ENCODE measurements at regions not wholly inside any gene's neighbourhood (a gene's known extent, or its start where the extent isn't known, plus 50 kb on each side); places are given as distances from the start of the nearest gene placed in this dataset.

DNA sequence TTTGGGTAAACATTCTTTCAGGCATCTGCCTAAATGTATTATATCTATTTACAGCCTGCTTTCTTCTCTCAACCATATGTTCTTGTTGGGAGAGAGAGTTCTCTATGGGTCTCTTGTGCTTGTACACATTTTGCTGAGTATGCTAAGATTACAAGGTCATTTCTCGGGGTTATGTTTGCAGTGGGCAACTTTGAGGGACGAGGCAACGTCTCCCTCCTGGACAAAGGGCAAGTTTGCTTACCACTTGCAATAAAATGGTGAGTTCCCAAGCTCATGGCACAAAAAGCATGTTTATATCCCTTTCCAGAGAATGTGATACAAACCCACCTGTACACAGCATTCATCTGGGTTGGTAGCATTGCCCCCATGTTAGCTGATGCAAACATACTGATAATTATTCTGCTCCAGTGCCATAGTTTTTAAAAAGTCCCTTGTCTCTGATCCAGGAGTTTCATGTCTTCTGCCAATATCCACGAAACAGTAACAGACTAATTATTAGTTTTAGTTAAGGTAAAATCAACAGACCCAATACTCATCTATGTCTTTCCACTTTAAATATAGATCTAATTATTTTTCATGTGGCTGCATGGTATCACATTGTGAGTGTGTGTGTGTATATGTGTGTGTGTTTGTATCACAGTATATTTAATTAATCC, 84.2 kb upstream of the MAPK4 start:
- DNase-seq (ENCODE audit: low read depth), result no peak

DNA sequence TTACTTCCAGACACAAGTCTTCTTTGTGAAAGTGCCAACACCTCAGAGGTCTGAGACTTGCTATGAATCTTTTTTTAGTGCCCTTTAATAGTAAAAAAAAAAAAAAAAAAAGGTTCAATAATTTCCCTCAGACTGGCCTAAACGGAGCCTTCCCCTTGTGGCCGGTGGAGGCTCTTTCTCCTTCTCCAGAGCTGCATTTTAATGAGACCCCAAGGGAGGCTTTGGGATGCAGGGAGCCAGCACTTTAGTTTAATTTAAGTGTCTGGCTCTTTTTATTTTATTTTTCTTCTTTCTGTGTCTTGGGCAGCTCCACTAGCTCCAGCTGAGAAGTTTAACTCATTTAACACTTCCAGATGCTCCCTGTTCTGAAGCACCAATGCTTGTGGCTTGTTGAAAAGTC, 67.8 kb upstream of the MAPK4 start:
- no peak for DNase-seq (ENCODE audit: low read depth)

DNA sequence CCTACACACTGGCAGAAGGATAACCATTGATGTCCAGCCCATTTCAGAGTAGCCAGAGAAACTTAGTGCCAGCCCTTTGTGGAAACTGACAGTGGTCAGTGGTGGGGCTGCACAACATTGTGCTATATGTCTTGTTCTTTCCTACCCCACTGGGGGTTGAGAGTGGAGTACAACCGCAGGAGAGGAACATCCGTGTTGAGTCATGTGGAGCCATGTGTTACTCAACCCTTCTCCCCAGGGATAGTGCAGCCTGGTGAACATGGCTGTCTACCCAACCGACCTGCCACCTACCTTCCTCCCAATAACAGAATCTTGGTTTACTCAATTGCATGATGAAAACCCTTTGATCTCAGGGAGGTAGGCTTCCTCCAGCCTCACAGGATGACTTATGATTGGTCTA, 65.3 kb upstream of the MAPK4 start:
- no peak for DNase-seq (ENCODE audit: low read depth)

DNA sequence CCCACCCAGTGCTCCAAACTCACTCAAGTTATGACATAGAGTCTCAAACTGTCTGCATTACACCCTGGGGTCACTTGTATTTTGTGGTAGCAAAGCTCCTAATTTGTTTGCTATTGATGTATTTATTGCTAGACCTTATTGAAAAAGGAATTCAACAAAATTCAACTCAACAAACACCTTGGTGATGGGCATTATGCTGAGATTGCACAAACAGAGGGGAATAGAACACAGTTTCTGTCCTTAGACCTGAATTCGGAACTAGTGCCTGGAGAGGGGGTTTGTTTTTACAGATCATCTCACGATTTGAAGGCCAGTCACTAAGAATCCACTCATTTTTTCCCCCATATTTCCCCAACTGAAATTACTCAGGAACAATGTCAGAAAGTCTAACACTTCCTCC, 53.5 kb upstream of the MAPK4 start:
- no peak for DNase-seq (ENCODE audit: low read depth)

DNA sequence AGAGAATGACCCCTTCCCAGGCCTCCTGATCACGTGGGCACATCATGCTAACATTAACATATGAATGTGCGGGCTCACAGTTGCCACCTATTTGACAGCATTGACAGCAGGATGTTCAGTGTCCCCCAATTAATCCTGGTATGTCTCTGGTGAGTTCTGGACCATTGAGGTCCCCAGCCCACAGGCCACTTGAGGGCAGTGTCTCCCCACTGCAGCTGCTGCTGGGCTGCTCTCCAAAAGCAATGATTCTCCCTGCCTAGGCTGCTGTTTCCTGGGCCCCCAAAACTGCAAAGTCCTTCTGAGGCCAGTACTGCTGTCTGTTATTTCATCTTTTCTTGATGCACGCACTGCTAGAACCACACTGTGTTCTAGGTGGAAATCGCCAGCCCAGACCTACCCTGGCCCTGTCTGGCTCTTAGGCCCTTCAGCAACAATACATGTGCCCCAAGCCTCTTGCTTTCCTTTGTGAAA, 52.7 kb upstream of the MAPK4 start:
- peak; percentile 7 for DNase-seq (ENCODE audit: low read depth)

DNA sequence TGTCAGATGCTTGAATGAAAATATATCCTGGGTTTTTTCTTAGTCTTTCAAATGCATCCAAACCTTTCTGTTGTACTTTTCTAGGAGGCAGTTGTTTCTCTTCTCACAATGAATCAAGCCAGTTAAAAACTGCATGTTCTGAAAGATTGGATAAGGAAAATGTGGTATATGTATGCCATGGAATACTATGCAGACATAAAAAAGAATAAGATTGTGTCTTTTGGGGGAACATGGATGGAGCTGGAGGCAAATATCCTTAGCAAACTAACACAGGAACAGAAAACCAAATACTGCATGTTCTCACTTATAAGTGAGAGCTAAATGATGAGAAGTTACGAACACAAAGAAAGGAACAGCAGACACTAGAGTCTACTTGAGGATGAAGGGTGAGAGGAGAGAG, 51.7 kb upstream of the MAPK4 start:
- no peak for DNase-seq (ENCODE audit: low read depth)

DNA sequence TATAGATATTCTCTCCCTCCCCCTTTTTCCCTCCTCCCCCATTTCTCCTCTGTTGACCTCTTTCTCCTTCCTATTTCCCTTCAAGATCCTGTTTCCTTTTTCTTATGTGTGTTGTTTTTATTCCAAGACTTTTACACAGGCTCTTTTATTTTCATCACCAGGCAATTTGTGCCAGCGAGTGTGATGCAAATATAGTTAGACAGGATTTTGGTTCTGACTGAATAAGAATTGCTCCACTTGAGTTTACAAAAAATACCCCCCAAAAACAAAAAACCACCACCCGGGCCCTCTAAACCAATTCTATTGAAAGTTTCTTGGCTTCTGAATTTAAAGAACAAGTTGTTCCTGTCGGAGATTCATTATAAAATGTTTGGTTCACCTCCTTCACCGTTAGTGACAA, 50.9 kb upstream of the MAPK4 start:
- no peak for DNase-seq (ENCODE audit: low read depth)

Measured in renal cortical epithelial cell (primary cell).